Stimulated activated CD4-positive, alpha-beta T cell treated with anti-CD3 and anti-CD28 coated beads, TNF-alpha, amount 100 ng/mL, for 4 hours (primary cell): ENCODE measurements at regions not wholly inside any gene's neighbourhood (a gene's known extent, or its start where the extent isn't known, plus 50 kb on each side); places are given as distances from the start of the nearest gene placed in this dataset.

Source experiments
- DNase-seq, 3 experiments: peaks; one replicate each; pipeline ENCODE4 v3.0.0-alpha.2; 2020; ENCODE audit warnings: low read depth in 3 of 3

DNA sequence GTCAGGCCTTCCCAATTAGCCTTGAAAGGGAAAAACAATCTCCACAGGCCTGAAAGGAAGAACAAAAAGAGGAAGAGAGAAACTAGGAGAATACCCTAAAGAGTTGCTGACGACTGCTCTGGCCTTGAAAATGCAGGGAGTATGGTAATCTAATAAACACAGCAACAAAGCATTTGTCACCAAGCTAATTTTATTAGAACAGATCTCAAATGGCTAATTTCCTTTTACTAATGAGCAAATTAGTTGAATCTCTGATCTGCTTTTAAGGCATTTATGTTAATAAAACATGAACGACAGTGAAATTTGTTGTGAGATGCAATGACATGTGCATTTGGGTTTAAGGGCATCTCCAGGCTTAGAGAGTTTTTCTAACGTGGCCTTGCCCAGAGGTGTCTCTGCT lies 212.2 kb downstream of the BUD13 start:
- DNase-seq = no peak

DNA sequence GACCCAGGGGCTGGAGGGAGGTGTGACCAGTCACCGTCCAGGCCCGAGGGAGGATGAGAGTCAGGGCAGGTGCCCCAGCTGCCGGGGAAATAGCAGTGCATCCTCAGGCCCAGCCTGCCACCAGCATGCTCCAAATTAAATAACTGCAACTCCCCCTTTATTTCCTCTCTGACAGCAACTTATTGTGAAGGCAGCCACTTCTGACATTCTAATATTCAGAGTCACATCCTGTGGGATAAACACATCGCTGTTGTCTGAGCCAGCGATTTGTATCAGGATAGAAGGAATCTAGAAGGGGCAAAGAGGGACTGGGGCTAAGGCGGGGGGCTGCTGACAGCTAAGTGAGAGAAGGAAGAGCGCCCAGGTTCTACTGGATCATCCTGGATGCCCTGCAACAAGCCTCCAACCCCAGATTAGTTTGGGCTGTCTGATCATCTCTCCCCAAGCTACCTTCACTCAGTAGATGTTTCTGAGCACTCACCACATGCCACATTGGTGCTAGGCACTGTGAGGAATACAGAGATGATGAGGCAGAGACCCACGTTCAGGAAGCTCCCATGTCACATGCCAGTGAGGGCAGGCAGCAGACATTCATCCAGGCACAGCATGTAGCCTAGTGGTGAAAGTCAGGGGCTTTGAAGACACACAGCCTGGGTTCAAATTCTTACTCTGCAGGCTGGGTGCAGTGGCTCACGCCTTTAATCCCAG lies 214.1 kb downstream of the BUD13 start:
- no peak for DNase-seq

DNA sequence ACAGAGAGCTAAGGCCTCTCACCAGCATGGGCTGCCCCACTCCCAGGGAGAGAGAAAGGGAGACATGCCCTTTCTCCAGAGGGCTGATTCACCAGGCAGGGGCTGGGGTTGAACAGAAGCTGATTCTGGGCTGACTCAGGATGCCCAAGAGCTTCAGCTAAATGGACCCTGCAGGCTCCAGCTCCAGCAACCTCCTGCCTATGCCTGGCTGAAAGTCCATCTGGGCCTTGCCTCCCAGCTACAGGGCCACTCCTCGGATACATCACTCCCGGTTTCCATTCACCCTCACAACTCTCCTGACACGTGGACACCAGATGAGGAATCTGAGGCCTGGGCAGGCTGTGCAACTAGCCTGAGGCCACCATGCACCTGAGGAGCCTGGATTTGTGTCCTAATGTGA lies 215.5 kb downstream of the BUD13 start:
- no peak for DNase-seq

DNA sequence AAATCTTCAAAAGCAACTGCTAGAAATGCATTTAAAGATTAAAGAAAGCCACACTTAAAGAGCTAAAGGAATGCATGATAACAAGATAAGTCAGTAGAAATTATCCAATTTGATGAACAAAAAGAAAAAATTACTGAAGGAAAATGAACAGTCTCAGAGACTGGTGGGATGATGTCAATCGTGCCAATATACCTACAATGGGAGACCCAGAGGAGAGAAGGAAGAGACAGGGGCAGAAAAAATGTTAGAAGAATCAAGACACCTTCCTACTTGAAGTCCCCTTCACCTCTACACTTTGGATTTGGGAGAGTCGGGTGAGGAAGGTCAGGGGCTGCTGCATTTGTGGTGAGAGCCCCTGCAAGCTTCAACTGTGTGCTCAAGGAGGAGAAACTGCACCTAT lies 216.3 kb downstream of the BUD13 start:
- DNase-seq = no peak

DNA sequence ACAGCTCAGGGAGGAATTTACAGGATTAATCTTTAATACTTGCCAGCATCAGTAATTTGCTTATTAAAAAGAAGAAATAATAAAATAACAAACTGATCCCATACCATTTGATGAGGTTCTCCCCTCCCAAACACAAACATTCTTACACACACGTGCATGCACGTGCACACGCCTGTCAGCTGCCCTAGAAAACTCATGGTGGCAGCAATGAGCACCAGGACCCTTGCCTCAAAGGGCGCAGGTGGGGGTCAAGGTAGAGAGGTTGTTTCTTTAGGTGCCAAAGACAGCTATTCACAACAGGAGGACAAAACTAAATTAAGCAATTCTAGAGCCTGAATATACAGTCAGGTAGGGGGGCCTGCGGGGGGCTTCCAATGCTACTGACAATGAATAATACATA lies 219.3 kb downstream of the BUD13 start:
- no peak for DNase-seq

DNA sequence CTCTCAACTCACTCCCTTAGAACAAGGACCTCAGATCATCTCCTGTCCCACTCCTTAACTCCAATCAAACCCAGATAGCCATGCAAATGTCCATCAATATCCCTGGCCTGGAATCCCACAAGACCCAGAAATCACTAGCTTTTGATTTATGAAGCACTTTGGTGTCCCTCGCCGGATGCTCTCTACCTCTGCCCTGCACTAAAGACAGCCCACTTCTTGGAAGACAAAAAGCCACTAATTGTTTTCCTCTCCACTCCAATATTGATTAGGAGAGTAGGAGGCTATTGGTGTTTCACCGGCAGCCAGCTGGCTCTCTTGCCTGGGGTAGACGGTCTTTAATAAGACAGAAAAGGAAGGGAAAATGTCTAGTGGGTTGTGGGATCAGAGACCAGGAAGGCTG lies 221.2 kb downstream of the BUD13 start:
- DNase-seq = no peak

DNA sequence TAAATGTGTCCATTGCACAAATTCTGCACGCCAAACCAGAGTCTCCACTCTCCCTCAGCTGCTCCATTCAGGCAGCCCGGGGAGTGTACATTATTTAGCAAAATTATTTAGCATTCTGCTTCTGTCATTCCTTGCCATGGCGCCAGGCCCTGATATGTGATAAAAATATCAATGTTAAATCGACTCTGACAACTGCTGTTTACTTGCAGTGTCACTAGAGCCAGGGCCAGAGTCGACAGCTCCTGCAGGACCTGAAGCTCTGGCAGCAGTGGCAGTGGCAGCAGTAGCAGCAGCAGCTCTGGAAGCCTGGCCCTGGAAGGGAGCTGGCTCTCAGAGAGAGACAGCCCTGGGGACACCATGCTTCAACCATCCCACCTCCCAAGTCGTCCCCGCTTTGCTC lies 224.5 kb downstream of the BUD13 start:
- DNase-seq = no peak

DNA sequence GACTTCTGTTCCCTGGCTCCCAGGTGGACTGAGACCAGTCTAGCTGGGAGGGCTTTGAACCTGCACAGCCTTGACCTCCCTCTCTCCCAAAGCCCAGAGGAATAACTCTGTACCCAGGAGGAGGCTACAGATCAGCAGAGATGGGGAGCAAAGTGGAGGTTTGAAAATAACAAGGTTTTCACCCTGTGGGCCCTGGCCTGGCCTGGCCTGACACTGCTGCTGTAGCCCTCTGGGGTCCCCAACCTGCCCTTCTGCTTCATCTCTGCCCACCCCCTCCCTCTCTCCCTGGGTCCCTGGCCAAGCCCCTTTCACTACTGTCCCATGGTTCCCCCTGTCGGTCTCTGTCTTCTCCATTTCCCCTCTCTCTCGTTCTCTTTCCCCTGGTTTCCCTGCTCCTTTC lies 225.2 kb downstream of the BUD13 start:
- DNase-seq = no peak

DNA sequence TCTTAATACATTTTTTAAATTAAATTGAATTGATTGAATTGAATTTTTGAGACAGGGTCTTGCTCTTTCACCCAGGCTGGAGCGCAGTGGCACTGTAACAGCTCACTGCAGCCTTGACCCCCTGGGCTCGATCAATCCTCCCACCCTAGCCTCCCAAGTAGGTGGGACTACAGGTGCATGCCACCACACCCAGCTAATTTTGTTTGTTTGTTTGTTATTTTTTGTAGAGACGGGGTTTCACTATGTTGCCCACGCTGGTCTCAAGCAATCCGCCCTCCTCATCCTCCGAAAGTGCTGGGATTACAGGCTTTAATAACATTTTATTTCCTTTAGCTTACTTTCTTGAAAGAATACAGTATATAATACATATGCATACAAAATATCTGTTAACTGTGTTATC lies 226.9 kb downstream of the BUD13 start:
- no peak for DNase-seq

DNA sequence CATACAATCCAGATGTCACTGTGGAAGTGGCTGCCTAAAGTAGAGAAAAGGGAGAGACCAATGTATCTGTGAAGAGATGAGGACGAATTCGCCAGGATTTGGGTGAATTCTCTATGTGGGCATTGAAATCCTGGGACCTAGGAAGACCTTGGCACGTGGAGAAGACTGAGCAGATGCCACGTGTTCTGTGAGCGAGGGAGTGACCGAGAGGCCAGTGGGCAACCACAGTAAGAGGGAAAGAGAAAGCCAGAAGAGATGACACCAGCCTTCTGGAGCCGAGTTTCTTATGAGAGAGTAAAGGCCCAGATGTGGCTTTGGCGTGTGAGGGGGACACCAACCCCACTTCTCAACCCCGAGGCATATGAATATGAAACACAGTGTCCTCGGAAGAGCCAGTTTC lies 228.1 kb downstream of the BUD13 start:
- no peak for DNase-seq

DNA sequence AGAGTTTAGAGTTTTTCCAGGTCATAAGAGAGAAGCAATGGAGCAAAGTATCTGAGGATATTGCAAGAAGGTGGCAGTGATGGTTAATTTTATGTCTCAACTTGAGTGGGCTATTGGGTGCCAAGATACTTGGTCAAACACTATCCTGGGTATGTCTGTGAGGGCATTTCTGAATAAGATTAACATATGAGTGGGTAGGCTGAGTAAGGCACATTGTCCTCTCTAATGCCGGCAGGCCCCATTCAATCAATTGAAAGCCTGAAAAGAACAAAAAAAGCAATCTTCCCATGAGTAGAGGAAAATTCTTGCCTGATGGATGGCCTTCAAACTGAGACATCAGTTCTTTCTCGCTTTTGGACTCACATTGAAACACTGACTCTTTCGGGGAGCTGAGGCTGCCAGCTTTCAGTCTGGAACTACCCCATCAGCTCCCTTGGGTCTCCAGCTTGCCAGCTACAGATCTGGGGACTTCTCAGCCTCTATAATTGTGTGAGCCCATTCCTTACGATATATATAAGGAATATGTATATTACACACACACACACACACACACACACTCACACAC lies 228.8 kb downstream of the BUD13 start:
- DNase-seq = no peak

DNA sequence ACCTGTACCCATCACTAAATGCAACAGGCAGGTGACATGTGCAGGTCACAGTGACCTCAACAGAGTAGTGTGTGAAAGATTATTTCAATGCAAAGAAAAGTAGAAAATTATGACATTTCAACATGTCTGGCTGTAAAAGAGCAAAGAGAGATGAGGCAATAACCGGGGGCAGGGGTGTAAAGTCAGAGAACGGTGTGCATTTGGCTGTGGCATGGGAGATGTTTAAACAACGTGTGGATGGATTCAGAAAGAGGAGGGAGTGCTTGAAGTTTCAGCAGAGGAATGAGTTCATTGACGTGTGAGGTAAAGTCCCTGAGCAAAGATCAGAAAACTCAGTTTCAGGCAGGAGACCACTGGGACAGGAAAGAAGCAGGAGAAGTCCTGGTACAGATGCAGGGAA lies 229.7 kb downstream of the BUD13 start:
- DNase-seq = no peak

DNA sequence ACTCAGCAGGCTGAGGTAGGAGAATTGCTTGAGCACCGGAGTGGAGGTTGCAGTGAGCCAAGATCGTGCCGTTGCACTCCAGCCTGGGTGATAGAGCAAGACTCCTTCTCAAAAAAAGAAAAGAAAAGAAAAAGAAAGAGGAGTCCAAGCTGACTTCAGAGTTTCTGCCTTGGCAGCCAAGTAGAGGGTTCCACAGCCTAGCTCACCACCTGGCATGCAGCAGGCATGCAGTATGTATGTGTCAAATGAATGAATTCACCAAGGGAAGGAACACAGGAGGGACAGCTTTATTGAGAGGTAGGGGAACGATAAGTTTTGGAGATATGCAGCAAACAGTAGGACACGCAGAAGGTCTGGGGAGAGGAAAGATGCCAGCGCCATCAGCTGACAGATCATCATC lies 230.4 kb downstream of the BUD13 start:
- DNase-seq = no peak

DNA sequence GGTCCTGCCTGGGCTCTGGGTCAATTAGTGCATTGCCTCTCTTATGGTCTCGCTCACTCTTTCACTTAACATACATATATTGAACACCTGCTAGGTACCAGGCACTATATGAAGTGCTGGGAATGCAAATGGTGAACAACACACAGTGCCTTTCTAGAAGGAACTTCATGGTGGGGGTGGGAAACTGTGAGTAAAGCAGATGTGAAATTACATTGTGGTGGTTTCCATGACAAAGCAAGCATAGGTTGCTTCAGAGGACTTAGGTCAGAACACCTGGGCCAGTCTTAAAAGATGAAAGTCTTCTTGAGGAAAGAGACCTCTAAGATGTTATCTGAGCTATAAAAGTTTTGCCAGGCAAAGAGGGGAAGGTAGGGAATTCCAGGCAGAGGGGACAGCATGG lies 231.3 kb downstream of the BUD13 start:
- no peak for DNase-seq

DNA sequence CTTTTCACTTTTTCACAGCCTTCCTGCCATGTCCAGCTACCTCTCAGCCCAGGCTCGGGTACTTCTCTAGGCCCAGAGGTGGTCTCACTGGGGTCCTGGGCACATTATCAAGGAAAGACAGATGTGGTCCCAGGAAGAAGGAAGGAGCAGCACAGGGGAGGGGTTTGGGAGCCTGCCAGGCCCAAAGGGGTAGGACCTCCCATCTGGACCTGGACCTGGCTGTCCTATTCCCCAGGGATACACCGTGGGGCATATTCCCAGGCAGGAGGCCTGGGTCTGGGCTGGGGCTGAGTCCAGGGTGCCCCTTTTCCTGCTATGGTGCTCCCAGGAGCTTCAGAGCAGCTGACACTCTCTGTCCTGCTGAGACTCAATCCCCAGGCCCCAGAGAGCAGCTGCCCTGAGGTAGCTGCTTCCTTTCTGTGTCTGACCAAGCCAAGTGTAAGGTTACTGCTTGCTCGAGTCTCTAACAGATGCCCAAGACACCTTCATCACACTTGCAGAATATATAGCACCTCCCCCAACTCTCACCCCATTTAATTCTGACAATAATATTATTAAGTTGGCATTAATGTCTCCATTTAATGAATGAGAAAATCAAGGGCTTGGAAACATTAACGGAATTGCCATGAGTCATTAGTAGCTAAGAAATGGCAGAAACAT lies 232.0 kb downstream of the BUD13 start:
- no peak for DNase-seq

DNA sequence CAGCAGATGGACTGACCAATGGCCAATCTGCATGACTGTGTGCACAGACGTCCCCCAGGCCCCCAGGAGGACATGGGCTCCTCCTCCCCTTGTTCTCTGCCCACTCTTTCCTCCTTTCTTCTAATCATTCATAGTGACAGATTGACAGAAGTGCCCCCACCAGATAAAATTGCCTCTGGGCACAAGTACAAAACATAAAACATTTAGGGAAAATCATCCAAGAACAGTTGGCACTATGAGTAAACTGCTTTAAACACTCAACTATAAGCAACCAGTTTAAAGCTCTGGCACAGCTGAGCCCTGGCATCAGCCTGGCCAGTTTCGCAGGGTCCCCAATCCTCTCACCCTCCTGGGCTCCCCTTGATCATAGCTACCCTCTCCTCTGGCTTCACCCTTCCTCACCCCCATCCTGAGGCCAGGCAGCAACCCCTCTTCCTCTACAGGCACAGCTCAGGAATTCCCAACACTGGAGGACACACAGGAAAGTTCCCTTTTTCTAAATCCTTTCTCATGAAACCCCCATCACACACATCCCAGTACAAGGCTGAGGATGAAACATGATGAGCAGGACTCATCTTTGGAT lies 232.9 kb downstream of the BUD13 start:
- DNase-seq = no peak

DNA sequence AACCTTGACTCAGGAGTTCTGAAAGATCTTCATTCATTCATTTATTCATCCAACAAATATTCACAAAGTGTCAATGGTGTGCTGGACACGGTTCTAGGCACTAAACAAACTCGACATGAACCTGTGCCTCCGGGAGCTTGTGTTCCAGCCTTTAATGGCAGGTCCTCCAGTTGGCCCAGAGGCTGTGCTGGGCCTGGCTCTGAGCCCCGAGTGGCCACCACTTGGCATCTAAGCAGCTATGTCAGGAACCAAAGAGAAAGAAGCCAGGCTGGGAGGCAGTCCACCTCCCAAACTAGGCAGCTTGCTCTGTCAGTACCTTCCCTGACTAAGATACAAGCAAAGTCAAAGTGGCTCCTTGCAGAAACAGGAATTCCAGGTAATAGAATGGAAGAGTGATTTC lies 233.6 kb downstream of the BUD13 start:
- no peak for DNase-seq

DNA sequence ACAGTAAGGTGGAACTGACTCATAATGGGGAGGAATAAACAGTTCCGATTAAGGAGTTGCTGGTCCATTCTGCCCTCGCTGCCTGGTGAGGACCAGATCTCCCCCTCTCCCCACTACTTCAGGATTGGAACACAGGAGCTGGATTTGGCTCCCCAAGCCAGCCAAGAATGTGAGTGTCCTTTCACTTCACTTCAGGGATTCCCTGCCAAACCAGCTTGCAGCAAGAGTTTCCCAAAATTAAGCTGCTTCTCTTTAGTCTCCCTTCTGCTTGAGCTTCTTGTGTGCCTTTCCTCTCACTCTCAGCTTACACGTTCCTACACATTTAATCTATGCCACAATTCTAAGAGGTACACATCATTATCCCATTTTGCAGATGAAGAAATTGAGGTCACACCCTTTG lies 234.1 kb downstream of the BUD13 start:
- DNase-seq = no peak

DNA sequence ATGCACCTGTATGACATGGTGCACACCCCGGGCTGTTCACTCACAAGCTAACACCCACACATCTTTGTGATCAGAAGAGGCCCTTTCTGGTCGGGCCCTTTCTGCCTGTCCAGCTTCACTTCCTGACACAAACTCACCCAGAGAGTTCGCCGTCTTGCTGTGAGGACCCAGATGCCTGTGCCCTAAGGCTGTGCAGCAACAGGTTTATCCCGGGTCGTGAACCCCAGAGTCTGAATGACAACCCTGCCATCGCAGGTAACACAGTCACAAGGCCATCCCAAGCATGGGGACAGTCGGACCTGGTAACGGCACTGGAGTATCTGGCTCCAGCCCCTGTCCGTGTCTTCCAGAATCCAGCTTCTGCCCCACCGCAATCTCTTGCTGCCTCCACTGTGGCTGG lies 235.1 kb downstream of the BUD13 start:
- no peak for DNase-seq

DNA sequence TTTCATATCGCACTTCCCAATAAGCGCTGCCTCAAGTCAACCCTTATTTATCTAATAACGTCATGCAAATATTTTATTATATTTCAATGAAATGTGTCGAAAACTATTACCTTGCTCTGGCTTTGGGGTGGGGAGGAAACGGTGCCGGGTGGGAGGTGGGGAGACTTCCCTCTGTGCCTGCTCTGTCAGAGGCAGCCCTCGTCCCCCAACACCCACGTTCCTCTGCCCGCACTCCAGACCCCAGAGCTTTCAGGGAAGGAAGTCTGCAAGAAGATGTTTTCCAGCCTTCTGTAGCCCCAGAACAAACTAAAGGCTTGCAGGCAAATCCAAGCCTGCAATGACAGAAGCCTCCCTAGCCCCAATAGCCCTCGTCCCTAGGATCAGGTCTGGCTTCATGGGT lies 235.7 kb downstream of the BUD13 start:
- DNase-seq = no peak

DNA sequence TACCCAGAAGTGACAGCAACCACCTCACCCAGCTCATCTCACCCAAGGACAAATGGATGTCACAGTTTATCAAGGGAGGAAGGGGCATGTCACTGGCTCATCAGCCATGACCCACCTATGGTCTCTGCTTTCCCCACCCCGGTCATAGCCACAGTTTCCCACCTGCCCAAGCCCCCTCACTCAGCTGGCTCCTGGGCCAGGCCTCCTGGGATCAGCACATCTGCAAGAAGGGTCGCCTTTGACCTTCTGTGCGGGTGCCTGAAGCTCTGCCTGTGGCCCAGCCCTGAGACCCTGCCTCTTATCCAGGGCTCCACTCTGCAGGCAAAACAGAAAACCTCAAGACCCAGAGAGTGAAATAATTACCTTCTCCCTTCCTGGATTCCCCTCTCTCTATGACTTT lies 236.4 kb downstream of the BUD13 start:
- no peak for DNase-seq

DNA sequence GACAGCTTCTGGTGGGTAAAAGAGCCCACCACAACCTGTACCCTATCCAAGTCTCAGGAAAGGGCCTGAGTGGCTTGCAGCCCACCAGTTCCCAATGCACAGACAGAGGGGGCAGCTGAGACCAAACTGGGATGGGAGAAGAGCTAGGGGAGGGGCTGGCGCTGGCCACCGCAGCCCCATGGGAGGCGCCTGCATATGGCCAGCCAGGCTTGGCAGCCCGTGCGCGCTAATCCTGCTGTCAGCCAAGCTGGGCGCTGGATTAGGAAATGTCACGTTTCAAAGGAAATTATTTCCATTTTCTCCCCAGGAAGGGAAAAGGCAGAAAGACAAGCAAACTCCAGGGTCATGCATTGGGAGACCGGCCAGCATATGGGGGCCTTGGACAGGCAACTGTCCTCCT lies 236.8 kb downstream of the BUD13 start:
- no peak for DNase-seq

DNA sequence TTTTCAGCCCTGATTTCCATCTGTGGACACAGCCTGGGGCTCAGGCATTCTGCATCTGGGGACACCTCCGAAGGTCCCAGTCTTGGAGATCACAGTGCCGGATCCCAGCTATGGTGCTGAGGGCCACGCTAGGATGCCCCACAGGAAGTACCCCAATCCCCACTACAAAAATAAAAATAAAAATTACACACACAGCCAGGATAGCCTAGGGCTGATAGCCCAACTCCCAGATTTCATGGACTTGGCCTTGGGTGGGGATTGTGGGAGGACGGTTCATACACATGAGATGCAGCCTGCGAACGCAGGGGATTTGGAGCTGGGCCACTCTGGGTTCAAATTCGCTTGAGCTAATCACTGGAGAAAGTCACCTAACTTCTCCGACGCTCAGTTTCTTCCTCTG lies 237.7 kb downstream of the BUD13 start:
- DNase-seq = no peak
